Caco-2 (cell line): ENCODE measurements at regions not wholly inside any gene's neighbourhood (a gene's known extent, or its start where the extent isn't known, plus 50 kb on each side); places are given as distances from the start of the nearest gene placed in this dataset.

Experiments used
- BruUV-seq: library from RNA; stranded (reverse); fragments of 400-500 nt; replicated peaks from 2 replicates; lab custom pipeline; 2021; lab: Mats Ljungman, UMichigan
- CTCF ChIA-PET: fragments of 300-600 bp; sonication (Branson Sonifier 250); formaldehyde crosslinking; loops from one replicate; lab custom pipeline; 2022; ENCODE audit warnings: antibody characterized with exemption; lab: Charles Lee
- POLR2A ChIA-PET: fragments of 300-600 bp; sonication (Branson Sonifier 250); formaldehyde crosslinking; loops from one replicate; lab custom pipeline; 2022; ENCODE audit warnings: antibody characterized with exemption; lab: Charles Lee
- DNase-seq, 2 experiments: peaks; one replicate each; pipeline versions ENCODE4 v3.0.0 to v3.0.0-alpha.2; 2020 to 2022
- H3K27me3 ChIP-seq: replicated peaks from 2 replicates; pipeline ENCODE4 v1.6.0; 2011; ENCODE audit warnings: low read length; ENCODE audit not compliant: control insufficient read depth, insufficient read depth
- H3K36me3 ChIP-seq: 2 replicates; pipeline ENCODE4 v1.5.1; 2011; ENCODE audit warnings: low read length; ENCODE audit not compliant: control insufficient read depth, insufficient read depth
- H3K4me1 ChIP-seq: fragments of 250-450 bp; sonication (Bioruptor Pico); 2 replicates; pipeline ENCODE4 v1.5.1; 2020; ENCODE audit warnings: mild to moderate bottlenecking
- H3K4me3 ChIP-seq: 2 replicates; pipeline ENCODE4 v1.5.1; 2011; ENCODE audit warnings: low read depth, mild to moderate bottlenecking, control low read depth, low read length
- H3K9me3 ChIP-seq: fragments of 250-450 bp; sonication (Bioruptor Pico); 2 replicates; pipeline ENCODE4 v1.5.1; 2020; ENCODE audit warnings: mild to moderate bottlenecking, moderate library complexity
- H3K27ac Mint-ChIP-seq: one replicate; pipeline ENCODE4 v1.8.0; 2022; ENCODE audit warnings: mixed read lengths; ENCODE audit not compliant: unreplicated experiment
- H3K27me3 Mint-ChIP-seq: one replicate; pipeline ENCODE4 v1.8.0; 2022; ENCODE audit warnings: mixed read lengths; ENCODE audit not compliant: insufficient read depth, unreplicated experiment
- H3K36me3 Mint-ChIP-seq: one replicate; pipeline ENCODE4 v1.8.0; 2022; ENCODE audit warnings: mild to moderate bottlenecking, mixed read lengths; ENCODE audit not compliant: insufficient read depth, unreplicated experiment
- H3K4me1 Mint-ChIP-seq: one replicate; pipeline ENCODE4 v1.8.0; 2022; ENCODE audit warnings: low read depth, mixed read lengths; ENCODE audit not compliant: unreplicated experiment
- H3K4me3 Mint-ChIP-seq: one replicate; pipeline ENCODE4 v1.8.0; 2022; ENCODE audit warnings: mild to moderate bottlenecking, moderate library complexity, mixed read lengths; ENCODE audit not compliant: unreplicated experiment
- H3K9me3 Mint-ChIP-seq: one replicate; pipeline ENCODE4 v1.8.0; 2022; ENCODE audit warnings: mixed read lengths; ENCODE audit not compliant: unreplicated experiment
- CTCF ChIP-seq, 2 experiments: fragments of 200-600 bp in 1 of 2; IDR thresholded peaks; 1 replicate in 1 of 2; 2 replicates in 1 of 2; pipeline versions ENCODE4 v1.5.1 to v1.8.0; 2011 to 2022; ENCODE audit warnings: antibody characterized with exemption in 1 of 2, control low read depth in 1 of 2, inconsistent platforms in 1 of 2, low read depth in 1 of 2, low read length in 1 of 2, mild to moderate bottlenecking in 1 of 2, moderate library complexity in 1 of 2; ENCODE audit not compliant: insufficient read depth in 1 of 2, severe bottlenecking in 1 of 2, unreplicated experiment in 1 of 2
- intact Hi-C: fragments of 100-400 bp; cut with micrococcal nuclease; formaldehyde crosslinking; loops from one replicate; pipeline ENCODE4 v1.10.0; 2022; ENCODE audit not compliant: unreplicated experiment

- Histone ChIP-seq H3K9me3 (no peaks in the 10 kb centered on the region), H3K36me3 (no peaks in the 10 kb centered on the region), H3K27me3 (no peaks in the 10 kb centered on the region), H3K4me1 (no peaks in the 10 kb centered on the region), H3K4me3 (no peak overlapping the region)
- no peak for TF ChIP-seq CTCF (IDR thresholded peaks at IDR 0.05; ENCODE audit: insufficient read depth in 1 of 2, low read depth in 1 of 2, low read length in 1 of 2, severe bottlenecking in 1 of 2, unreplicated experiment in 1 of 2)
- Mint-ChIP-seq H3K36me3 (no peaks in the 10 kb centered on the region), H3K27me3 (no peaks in the 10 kb centered on the region), H3K4me1 (no peaks in the 10 kb centered on the region), H3K27ac (no peak overlapping the region), H3K4me3 (no peak overlapping the region), H3K9me3 (no peaks in the 10 kb centered on the region)
- ChIA-PET CTCF (no interaction called here), POLR2A (no interaction called here)
- BruUV-seq: no TSS peak
- intact Hi-C loops: no loop called here
- DNase-seq: no peak
These were observed 555.2 kb downstream of the SLITRK1 start for GRCh38 chr13:83327091-83327490.

GRCh38 chr13:83325125-83325853 is 557.0 kb downstream of the SLITRK1 start:
- no peaks in the 10 kb centered on the region for H3K36me3 Mint-ChIP-seq
- Histone ChIP-seq H3K36me3 (no peaks in the 10 kb centered on the region), H3K9me3 (no peaks in the 10 kb centered on the region), H3K4me3 (no peak overlapping the region), H3K4me1 (no peaks in the 10 kb centered on the region), H3K27me3 (no peaks in the 10 kb centered on the region)
- DNase-seq: no peak
- no peak for TF ChIP-seq CTCF (IDR thresholded peaks at IDR 0.05; ENCODE audit: insufficient read depth in 1 of 2, low read depth in 1 of 2, low read length in 1 of 2, severe bottlenecking in 1 of 2, unreplicated experiment in 1 of 2)
- intact Hi-C loops: no loop called here
- BruUV-seq: no TSS peak
- no peak overlapping the region for H3K27ac Mint-ChIP-seq
- H3K9me3 Mint-ChIP-seq: no peaks in the 10 kb centered on the region
- no peak overlapping the region for H3K4me3 Mint-ChIP-seq
- no peaks in the 10 kb centered on the region for H3K4me1 Mint-ChIP-seq
- ChIA-PET CTCF (no interaction called here), POLR2A (no interaction called here)
- H3K27me3 Mint-ChIP-seq: no peaks in the 10 kb centered on the region

GRCh38 chr13:83311886-83312577 is 570.2 kb downstream of the SLITRK1 start:
- no peak for DNase-seq
- Mint-ChIP-seq H3K9me3 (no peaks in the 10 kb centered on the region), H3K4me3 (no peak overlapping the region), H3K36me3 (no peaks in the 10 kb centered on the region), H3K4me1 (no peaks in the 10 kb centered on the region), H3K27me3 (no peaks in the 10 kb centered on the region), H3K27ac (no peak overlapping the region)
- no peaks in the 10 kb centered on the region for H3K27me3 ChIP-seq
- intact Hi-C loops: no loop called here
- CTCF ChIA-PET: no interaction called here
- no peaks in the 10 kb centered on the region for H3K9me3 ChIP-seq
- POLR2A ChIA-PET: no interaction called here
- H3K4me1 ChIP-seq: no peaks in the 10 kb centered on the region
- TF ChIP-seq CTCF (IDR thresholded peaks at IDR 0.05; ENCODE audit: insufficient read depth in 1 of 2, low read depth in 1 of 2, low read length in 1 of 2, severe bottlenecking in 1 of 2, unreplicated experiment in 1 of 2): no peak
- no TSS peak for BruUV-seq
- no peak overlapping the region for H3K4me3 ChIP-seq
- H3K36me3 ChIP-seq: no peaks in the 10 kb centered on the region
